GM21526 (cell line): ENCODE measurements at regions not wholly inside any gene's neighbourhood (a gene's known extent, or its start where the extent isn't known, plus 50 kb on each side); places are given as distances from the start of the nearest gene placed in this dataset.

Experiments
- ATAC-seq: cut with Tn5 transposase; IDR thresholded peaks from one replicate; pipeline ENCODE4 v1.9.1; 2021; ENCODE audit warnings: moderate library complexity; ENCODE audit not compliant: unreplicated experiment, low FRiP score

DNA sequence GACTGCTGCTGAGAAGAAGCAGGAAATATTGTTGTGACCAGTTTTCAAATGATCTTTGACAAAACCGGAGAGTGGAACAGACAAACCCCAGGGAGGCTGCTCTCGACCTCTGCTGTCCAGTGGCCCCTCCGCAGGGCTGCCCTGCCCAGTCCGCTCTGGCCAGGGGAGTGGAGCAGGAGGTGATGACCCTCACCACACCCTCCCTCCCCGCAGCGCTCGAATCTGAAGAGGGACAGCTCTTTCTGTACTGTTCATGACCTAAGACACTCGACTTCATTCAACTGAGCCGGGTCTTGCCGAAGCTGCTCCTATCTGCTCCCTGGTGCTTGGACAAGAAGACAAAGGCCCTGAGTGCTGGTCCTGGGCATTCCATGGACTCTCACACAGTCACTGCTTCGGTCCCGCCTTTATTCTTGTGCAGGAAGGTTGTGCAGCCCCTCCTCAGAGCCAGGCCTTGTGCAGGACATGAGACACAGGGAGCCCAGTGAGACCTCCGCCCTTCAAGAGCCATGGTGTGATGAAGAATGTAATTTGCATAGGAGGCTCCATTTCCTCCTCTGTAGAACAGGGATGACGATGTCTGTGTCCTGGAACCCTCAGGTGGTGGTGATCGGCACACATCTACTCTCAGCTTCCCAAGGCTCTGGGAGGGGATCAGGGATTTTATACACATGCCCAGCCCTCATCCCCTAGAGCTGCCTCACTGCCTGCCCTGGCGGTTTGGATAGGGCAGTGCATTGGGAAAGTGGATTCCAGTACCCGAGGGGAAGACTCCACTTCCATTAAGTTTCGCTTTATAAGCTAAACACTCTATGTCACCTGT is 97.1 kb upstream of the PRR20G start:
- no peak for ATAC-seq

DNA sequence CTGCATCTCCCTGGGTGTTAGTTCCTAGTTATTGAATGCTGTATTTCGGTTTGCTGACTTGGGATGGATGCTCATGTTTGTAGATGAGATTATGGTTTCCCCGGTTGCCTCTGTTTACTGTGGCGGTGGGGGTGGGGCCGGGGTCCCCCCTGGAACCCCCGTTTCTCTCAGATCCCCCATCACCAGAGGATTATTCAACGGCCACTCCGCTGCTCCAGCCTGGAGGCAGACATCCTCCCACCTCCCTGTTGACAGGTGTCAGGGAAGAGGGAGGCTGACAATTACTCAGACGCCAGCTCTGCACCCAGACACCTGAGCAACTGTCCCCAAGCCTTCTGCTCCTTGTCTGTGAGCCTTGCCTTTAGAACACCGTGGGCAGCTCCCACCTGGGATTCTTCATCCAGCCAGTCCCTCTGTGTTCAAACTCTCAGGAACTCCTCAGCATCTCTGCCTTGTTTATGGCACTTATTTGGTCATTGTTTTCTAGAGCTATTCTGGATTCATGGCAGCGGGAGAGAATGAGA is 95.9 kb upstream of the PRR20G start:
- ATAC-seq = no peak

DNA sequence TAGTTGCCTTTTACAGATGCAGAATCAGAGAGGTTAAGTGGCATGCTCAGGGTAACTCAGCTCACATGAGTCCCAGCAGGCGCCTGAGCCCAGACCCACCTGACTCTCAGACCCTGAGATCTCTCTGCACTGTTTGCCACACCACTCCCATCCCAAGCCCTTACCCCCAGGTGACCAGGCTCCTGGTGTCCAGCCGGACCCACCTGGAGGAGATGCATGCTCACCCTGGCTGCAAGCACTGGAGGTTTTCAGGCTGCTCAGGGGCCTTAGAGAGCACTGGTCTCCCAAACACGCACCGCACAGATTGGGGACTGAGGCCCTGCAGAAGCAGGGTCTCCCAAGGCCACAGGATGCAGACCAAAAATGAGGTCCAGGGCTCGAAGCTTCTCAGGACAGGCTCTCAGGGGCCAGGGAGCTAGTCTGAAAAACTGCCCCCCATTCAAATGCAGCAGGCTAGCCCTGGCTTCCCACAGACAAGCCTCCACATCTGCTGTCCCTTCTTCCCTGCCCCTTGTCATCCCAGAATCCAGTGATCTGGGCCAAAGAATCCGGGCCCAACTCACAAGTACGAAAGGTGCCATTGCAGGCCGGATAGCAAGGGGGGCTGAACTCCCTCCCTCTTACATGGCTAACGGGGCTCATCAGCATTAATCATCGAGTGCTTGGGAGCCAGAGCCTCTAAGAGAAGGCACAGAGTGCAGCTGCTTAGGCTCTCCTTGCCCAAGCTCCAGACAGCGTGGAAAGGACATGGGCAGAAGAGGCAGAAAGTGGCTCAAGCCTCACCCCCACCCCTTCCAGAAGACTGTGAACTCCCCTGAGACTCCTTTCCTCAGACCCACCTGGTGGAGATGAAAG is 90.2 kb upstream of the PRR20G start:
- ATAC-seq = no peak

DNA sequence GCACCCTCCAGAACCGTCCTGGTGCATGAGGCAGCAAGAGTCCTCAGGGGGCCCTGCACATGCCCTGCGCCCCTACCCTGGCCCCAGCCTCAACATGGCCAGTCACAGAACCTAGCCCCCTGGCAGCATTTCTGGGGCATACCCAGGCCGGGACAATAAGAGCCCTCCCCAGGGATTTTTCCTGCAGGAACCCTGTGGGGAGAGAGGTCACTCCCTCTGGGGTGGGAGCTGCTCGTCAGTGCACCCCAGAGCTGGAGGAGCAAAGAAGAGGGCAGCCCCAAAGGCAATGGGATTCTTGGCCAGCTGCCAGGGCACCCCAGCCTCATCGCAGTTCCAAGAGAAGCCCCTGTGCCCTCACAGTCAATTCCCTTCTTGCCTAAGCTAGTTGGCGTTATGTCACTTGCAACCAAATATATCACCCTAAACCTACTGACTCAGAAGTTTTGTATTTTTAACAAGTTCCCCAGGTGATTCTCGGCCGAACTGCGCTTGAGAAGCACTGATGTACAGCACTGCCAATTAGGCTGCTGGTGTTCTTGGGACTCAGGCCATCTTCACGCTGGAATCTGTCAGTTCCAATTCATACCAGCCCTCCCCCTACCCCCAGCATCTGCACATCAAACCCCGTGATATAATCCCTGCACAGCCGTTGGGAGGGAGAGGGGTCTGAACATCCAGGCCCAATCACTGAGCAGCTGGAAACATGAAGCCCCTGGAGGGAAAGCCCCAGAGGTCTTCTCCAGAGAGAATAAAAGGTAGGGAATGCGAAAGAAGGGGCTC is 87.5 kb upstream of the PRR20G start:
- ATAC-seq = no peak

DNA sequence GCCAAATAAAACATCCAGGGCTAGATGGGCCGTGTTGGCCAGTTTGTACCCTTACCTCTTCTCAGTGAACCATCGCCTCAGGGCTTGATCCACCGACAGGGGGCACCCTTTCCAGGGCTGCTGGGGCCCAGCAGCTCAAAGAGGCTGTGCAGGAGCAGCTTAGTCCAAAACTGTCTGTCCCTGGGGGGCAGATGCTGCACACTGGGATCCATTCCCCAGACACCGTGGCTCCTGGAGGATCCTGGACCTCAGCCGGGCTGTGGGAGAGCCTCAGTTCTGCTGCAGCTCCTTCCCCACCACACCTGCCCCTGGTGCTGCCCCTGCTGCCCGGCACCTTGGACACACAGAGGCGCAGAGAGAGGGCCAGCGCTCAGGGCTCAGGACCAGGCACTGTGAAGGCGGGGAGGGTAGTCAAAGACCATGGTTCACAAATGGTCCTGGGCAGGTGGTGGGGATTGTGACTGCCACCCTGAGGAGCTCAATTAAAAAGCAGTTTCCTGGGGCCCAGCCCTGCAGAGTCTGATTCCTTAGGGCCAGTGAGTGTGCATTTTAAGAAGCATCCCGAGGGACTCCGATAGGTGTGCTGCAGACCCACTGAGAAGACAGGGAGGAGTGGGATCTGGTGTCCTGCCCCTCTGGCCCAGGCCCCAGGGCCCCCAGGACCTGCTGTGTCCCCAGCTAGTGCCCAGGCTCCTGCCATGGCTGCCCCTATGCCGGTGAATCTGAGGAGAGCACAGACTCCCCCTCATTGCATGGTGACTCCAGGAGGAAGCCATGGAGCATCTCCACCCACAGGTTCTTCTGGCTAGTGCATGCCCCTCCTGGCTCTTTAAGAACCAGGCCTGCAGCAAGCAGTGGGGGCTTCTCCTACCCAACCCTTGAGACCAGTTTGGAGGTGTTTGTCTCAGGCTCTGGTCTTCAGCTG is 86.5 kb upstream of the PRR20G start:
- ATAC-seq = no peak

DNA sequence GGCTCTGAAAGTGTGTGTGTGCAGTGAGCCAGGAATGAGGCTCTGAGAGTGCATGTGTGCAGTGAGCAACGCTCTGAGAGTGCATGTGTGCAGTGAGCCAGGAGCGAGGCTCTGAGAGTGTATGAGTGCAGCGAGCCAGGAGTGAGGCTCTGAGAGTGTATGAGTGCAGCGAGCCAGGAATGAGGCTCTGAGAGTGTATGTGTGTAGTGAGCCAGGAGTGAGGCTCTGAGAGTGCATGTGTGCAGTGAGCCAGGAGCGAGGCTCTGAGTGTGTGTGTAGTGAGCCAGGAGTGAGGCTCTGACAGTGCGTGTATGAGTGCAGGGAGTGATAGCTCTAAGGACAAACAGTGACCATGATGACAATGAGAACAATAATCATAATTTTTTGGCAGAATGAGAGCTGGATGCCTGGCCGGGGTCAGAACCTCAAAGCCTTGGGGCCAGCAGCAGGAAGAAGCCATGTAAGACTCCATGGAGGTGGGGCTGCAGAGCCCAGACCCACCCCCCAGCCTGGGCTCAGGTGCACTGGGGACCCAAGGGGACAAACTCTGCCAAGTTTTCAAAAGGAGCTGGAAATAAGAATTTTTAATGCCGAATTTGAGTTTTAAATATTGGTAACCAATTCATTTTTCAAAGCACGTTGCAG is 85.7 kb upstream of the PRR20G start:
- ATAC-seq = no peak

DNA sequence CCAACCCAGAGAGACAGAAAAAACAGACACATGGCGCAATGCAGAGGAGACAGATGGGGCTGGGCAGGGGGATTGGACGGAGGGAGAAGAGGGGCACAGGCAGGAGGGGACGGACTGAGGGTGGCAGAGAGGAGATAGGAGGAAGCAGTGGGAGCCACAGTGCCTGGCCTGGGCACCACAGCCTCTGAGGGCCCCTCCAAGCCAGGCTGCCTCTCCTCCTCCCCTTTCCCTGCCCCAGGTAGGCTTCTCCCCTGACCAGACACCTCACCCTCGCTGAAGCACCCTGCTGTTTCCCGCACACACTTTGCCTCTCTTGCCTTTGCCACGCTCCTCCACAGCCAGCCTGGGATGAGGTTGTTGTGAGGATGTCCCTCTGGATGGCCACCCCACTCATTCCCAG is 84.0 kb upstream of the PRR20G start:
- no peak for ATAC-seq

DNA sequence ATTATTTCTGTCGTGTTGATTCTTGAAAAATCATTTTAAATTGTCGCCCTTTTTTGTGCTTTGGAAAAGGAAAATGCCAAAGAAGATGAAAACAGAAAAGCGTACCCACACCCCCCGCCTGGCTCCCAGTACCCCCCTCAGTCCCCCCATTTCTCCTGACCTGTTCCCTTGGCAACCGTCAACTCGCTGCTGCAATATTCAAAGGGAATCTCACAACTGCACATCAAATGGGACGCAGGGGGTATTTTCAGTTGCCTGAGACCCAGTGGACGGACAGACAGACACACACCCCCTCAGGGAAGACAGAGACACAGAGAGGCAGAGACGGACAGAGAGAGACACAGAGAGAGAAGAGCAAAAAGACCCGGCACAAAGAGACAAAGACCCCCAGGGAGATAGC is 83.5 kb upstream of the PRR20G start:
- no peak for ATAC-seq

DNA sequence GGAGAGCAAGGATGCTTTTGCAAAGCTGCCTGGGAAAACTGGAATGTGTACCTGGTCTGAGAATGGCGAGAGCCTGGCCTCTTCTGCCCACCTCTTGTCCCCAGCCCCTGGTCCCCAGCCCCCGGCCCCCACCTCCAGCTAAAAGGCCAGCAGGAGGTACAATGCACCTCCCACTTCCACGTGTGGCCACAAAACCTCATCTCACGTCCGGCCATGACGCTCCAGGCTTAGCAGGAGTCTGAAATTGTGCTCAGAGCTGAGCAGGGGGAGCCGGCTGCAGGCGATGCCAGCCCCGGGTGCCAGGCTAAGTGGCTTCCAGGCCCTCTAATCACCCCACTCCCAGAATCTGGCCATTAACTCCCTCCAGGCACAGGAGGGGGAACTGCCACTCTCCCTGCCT is 83.1 kb upstream of the PRR20G start:
- ATAC-seq = no peak

DNA sequence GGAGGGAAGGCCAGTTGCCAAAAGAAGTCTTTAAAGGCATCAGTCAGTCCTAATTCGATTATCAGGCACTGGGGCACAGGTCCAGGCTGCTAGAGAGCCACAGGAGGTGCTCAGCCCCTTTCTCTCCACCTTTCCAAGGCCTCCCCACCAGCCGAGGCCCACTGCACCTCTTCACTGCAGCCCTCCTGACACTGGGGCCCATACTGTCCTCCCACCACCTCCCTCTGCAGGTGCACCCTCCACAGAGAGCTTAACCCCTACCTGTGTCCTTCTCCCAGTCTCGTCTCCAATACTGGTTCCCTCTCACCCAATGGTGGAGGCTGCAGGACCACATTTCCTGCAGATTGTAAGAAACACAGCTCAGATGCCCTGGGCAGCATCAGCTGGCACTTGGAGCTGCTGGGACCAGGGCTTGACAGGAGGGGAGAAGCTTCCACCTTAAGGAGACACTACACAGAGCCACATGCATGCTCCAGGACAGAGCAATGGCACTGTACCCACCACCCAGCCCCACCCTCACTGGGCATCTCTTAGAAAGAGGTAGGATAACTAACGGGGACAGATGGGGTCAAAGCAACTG is 81.6 kb upstream of the PRR20G start:
- no peak for ATAC-seq

DNA sequence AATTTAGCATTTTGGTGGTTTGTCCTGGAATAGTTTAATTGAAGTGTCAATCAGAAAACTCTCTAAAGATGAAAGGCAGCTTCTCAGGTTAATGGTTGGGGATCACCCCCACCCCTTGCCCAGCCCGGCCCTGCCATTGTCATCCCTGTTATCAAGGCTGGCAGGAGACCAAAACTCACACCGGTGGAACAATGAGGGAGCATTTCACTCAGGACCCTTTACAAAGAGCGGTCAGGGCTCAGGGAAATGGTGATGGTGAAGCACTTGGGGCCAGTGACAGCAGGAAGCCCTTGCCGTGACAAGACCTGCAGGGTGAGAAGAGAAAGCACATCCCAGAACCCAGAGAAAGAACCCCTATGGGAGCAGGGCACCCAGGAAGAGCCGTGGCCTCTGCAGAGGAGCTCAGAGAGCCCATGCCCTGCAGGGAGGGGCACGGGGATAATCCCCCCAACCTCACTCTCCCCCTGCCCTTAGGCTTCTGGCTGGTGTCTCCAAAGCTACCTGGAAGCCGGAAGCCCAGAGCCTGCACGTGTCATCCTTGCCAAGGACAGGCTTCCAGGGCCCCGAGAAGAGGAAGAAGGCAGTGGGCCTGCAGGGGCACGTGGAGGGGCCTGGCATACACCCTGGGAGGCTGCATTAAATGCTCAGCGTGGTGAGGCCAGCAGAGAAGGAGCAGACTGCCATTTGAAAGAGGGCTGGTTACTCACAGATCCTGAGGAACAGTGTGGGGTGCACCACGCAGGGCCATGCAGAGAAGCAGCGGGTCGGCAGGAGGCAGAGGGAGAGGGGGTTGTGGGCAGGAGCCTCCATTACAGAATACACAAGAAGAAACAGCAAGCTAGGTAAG is 80.6 kb upstream of the PRR20G start:
- ATAC-seq = no peak

DNA sequence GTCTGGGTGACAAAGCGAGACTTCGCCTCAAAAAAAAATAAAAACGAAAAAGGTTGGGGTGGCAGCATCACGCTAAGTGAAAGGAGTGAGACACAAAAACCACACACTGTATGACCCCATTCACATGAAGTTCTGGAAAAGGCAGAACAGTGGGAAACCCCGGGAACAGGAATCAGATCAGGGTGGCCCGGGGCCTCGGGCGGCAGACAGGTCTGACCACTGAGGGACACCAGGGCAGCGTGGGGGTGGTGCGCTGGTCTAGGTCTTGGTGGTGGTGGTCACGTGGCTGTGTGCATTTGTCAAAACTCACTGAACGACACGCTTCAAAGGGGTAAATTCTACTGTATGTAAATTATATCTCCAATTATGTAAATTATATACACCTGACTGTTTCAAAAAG is 79.7 kb upstream of the PRR20G start:
- no peak for ATAC-seq

DNA sequence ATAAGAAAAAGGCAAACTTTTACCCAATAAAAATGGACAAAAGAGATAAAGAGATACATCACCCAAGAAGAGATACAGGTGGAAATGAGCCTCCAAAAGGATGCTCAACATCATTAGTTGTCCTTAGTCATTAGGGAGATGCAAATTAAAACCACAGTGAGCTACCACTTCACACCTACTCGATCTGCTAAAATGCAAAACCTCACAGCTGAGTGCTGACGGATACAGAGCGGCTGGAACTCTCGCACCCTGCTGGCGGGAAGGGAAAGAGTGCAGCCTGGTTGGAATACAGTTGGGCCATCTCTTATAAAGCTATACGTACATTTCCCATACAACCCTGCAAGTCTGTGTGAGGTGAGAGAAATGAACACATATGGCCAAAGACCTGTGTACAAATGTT is 78.5 kb upstream of the PRR20G start:
- ATAC-seq = no peak

DNA sequence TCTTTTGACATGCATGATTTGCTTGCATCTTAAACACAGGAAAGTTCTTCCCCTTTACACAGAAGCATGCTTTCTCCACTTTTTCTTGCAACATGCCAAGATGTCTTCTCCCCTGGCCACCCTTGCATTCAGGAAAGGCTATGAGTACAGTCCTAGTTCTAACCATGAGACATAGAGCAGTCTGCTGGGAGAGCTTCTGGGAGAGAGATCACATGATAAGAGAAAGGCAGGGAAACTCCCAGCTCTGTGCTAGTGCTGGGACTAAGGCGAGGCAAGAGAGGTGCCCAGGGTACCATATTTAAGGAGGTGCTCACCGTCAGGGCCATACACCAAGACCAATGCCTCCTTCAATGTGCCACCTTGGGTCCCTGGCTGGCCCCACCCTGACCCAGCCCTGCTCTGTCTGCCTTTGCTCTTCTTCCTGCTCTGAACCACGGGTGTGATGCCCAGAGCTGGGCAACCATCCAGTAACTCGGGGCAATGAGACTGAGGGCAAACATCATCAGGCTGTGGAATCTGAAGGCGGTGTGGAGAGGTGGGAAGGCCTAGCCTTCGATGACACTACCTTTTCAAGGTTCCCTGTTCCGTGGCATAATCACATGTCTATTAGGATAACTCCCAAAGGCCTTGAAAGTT is 77.4 kb upstream of the PRR20G start:
- ATAC-seq = no peak

DNA sequence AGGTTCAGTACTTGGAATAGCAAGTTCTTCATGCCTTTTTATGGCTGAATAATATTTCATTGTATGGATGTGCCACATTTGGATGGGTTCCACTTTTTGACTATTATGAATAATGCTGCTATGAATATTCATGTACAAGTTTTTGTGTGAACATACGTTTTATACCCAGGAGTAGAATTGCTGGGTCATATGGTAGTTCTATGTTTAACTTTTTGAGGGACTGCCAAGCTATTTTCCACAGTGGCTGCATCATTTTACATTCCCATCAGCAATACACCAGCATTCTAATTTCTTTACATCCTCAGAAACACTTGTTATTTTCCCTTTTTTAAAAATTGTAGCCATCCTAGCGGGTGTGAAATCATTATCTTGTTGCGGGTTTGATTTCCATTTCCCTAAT is 76.0 kb upstream of the PRR20G start:
- ATAC-seq = no peak

DNA sequence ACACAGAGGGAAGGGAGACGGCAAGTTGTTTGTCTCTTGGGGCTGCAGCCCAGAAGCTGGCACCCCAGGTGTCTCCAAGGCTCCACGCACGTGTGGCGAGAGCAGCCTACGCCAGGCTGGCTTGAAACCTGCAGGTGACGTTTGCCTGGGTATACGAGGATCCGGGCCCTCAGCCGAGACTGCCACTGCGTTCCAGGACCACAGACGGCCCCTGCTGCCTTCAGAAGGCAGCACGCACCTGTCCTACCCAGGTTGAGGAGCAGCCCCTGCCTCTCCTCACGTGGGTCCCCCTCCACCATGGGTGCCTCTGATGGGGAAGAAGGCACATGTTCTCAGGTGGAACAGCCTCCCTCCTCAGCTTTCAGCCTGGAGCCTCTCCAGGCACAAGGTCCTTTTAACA is 75.3 kb upstream of the PRR20G start:
- no peak for ATAC-seq

DNA sequence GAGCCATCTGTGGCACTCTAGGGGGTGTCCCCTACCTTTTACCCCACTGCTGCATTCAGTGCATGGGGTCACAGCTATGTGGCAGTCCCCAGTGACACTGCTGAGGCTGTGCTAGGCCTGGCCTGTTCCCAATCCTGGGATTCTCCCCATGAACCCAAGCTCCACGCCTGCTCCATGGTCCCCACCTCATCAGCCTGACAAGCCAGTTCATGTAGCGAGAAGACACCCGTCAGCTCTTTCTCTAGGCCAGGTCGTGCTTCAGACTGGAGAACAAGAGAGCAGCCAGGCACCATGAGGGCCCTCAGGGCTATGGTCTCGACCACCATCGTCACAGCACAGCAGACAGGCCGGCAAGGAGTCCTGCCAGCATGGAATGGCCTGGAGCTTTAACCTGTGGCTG is 72.8 kb upstream of the PRR20G start:
- no peak for ATAC-seq

DNA sequence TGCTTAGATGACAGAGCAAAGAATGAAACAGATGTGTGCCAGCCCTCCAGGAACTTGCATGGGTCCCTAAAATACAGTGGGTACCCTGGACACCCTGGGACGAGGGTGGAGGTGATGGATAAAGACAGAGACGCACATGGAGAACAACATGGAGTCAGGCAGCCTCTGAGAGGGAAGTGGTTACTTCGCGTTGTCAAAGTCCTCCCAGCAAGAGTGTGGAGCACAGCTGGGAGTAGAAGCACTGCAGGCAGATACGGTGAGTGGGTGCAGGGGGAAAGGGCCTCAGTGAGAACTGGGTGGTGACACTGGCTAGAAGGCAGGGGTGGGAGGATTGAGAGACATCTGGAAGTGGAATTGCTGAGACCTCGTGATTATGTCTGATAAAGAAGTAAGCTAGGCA is 70.8 kb upstream of the PRR20G start:
- no peak for ATAC-seq
